ENCODE measurements at regions not wholly inside any gene's neighbourhood (a gene's known extent, or its start where the extent isn't known, plus 50 kb on each side); places are given as distances from the start of the nearest gene placed in this dataset.

DNA sequence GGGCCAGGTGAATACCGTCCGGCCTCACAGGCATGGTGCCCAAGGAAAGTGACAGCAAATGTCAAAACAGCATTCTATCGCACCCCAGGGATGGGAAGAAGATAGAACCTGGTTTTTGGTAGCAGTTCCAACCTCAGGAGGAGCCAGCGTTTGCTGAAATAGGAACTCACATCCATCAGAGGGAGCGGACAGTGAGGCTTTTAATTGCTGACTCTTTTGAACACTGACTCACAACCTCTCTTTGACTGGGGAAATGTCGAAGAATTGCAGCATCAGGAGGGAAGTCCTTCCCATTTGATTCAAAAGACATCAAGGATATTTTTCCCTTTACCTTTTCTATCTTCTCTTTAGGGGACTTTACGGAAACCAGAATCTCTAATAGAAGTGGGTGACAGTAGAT, 114.2 kb downstream of the UNC5CL start:
- Mint-ChIP-seq H3K4me1 (no peaks in the 10 kb centered on the region), H3K27ac (no peak overlapping the region), H3K27me3 (ENCODE audit: low read depth) (peaks cover 55% of the 10 kb centered on the region), H3K9me3 (no peaks in the 10 kb centered on the region), H3K4me3 (no peak overlapping the region), H3K36me3 (no peaks in the 10 kb centered on the region)
- DNase-seq (ENCODE audit: low spot score in 2 of 2, unreplicated experiment in 2 of 2), result no peak
- TF ChIP-seq, protein P1, sequence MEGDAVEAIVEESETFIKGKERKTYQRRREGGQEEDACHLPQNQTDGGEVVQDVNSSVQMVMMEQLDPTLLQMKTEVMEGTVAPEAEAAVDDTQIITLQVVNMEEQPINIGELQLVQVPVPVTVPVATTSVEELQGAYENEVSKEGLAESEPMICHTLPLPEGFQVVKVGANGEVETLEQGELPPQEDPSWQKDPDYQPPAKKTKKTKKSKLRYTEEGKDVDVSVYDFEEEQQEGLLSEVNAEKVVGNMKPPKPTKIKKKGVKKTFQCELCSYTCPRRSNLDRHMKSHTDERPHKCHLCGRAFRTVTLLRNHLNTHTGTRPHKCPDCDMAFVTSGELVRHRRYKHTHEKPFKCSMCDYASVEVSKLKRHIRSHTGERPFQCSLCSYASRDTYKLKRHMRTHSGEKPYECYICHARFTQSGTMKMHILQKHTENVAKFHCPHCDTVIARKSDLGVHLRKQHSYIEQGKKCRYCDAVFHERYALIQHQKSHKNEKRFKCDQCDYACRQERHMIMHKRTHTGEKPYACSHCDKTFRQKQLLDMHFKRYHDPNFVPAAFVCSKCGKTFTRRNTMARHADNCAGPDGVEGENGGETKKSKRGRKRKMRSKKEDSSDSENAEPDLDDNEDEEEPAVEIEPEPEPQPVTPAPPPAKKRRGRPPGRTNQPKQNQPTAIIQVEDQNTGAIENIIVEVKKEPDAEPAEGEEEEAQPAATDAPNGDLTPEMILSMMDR (IDR thresholded peaks at IDR 0.05; ENCODE audit: unreplicated experiment), result no peak

DNA sequence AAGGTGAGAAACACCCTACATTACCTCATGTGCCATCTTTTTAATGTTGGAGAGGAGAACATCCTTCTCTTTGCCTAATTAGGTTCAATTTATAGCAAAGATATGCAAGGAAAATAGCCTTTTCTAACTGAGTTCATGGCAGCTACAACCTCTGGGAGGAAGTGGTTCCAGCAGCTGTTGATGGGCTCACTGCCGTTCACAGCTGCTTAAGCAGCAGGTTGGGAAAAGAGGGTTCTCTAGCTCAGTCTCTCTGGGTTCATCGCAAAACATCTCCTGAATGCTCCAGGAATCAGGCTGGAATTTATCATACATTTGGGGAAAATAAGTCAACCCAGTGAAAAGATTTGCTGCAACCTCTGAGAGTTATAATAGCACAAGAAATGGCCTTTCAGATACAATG, 115.1 kb downstream of the UNC5CL start:
- no peak overlapping the region for H3K4me3 Mint-ChIP-seq
- peaks cover 61% of the 10 kb centered on the region for H3K27me3 Mint-ChIP-seq (ENCODE audit: low read depth)
- H3K4me1 Mint-ChIP-seq, result no peaks in the 10 kb centered on the region
- TF ChIP-seq, protein P1 (IDR thresholded peaks at IDR 0.05; ENCODE audit: unreplicated experiment), result no peak
- no peaks in the 10 kb centered on the region for H3K36me3 Mint-ChIP-seq
- H3K27ac Mint-ChIP-seq, result no peak overlapping the region
- no peaks in the 10 kb centered on the region for H3K9me3 Mint-ChIP-seq
- no peak for DNase-seq (ENCODE audit: low spot score in 2 of 2, unreplicated experiment in 2 of 2)

DNA sequence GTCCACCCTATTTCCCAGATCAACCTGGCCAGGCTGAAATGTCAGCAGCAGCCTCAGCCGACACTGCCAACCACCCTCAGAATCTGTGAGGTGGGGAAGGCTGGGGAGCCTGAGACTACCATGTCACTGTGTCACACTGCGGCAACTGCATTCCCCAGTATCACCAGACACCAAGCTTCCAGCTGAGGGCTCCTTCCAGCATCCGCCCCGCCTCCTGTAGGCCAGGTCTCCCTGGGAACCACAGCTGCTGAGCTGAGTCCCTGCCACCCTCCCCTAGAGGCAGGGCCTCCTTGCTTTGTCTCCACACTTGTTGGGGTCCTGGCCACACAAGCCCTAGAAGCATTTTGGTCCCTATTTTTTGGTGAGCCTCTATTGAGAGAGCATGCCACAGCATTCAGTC, 115.7 kb downstream of the UNC5CL start:
- H3K4me3 Mint-ChIP-seq, result no peak overlapping the region

DNA sequence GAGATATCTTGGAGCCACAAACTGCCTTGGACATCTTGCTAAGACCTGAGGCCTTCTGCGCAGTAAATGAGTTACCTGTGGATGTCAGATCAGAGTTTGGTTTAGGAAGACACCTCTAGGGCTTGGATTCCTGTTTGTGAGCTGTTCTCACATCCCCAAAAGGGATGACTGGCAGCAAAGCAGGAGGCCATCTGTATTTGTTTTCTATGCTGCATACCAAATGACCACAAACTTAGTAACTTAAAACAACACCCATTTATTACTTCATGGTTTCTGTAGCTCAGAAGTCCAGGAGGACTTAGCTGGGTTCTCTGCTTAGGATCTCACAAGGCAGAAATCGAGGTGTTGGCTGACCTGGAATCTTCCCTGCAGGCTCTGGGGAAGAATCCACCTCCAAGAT, 116.7 kb downstream of the UNC5CL start:
- Mint-ChIP-seq H3K4me3 (no peak overlapping the region), H3K4me1 (peaks cover 4% of the 10 kb centered on the region), H3K27ac (no peak overlapping the region), H3K27me3 (ENCODE audit: low read depth) (peaks cover 61% of the 10 kb centered on the region), H3K9me3 (no peaks in the 10 kb centered on the region), H3K36me3 (no peaks in the 10 kb centered on the region)
- no peak for DNase-seq (ENCODE audit: low spot score in 2 of 2, unreplicated experiment in 2 of 2)
- TF ChIP-seq, protein P1 (IDR thresholded peaks at IDR 0.05; ENCODE audit: unreplicated experiment), result no peak

More for the DNA sequence above, 115.7 kb downstream of the UNC5CL start:
- Mint-ChIP-seq H3K9me3 (no peaks in the 10 kb centered on the region), H3K36me3 (no peaks in the 10 kb centered on the region), H3K27me3 (ENCODE audit: low read depth) (peaks cover 66% of the 10 kb centered on the region), H3K4me1 (peaks cover under 1% of the 10 kb centered on the region), H3K27ac (no peak overlapping the region)
- TF ChIP-seq, protein P1 (IDR thresholded peaks at IDR 0.05; ENCODE audit: unreplicated experiment), result no peak
- DNase-seq (ENCODE audit: low spot score in 2 of 2, unreplicated experiment in 2 of 2), result no peak

DNA sequence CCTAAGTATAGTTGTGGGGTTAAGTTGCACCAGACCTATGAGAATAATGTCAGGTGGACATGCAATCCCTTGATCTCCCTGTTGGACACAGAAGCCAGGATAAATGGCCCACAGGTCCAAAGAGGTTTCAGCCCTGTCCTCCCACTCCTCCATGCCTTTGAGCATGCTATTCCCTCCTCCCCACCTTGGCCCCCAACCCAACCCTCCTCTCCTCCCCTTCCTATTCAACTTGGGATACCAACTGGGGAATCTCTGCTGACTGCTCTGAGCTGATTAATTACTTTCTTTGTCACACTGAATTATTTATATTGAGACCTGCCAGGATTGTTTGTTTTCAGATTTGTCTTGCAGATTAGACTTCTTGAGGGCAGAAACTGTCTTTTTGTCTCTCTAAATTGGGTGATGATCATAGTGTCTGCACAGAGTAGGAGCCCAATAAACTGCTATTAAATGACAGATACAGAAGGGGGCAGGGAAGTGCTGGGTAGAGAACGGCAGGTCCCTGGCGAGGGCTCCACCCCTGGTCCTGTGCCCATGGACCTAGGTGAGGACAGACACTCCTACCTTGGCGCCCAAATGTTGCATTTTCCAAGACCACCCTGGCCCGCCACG, 120.9 kb downstream of the UNC5CL start:
- peaks cover 56% of the 10 kb centered on the region for H3K27me3 Mint-ChIP-seq (ENCODE audit: low read depth)

More for the DNA sequence above, 120.9 kb downstream of the UNC5CL start:
- no peak overlapping the region for H3K27ac Mint-ChIP-seq
- H3K9me3 Mint-ChIP-seq, result no peaks in the 10 kb centered on the region
- H3K36me3 Mint-ChIP-seq, result no peaks in the 10 kb centered on the region
- TF ChIP-seq, protein P1 (IDR thresholded peaks at IDR 0.05; ENCODE audit: unreplicated experiment), result no peak
- no peak overlapping the region for H3K4me3 Mint-ChIP-seq
- DNase-seq (ENCODE audit: low spot score in 2 of 2, unreplicated experiment in 2 of 2), result no peak
- H3K4me1 Mint-ChIP-seq, result peaks cover 17% of the 10 kb centered on the region
